ENCODE measurements at regions not wholly inside any gene's neighbourhood (a gene's known extent, or its start where the extent isn't known, plus 50 kb on each side); places are given as distances from the start of the nearest gene placed in this dataset.
A peak's percentile ranks its signal among the peaks of the same experiment; 100 is the strongest.

GRCh38 chr13:109913936-109914510, 127.6 kb upstream of the IRS2 start:
- ATAC-seq (ENCODE audit: poor library complexity) (no peak), DNase-seq (no peak)
- intact Hi-C loops (cut with DNase I), result no loop called here

- intact Hi-C loops (cut with DNase I), result no loop called here
- ATAC-seq (ENCODE audit: poor library complexity) (no peak), DNase-seq (no peak)
These were observed 126.8 kb upstream of the IRS2 start for GRCh38 chr13:109913186-109913585.

DNA sequence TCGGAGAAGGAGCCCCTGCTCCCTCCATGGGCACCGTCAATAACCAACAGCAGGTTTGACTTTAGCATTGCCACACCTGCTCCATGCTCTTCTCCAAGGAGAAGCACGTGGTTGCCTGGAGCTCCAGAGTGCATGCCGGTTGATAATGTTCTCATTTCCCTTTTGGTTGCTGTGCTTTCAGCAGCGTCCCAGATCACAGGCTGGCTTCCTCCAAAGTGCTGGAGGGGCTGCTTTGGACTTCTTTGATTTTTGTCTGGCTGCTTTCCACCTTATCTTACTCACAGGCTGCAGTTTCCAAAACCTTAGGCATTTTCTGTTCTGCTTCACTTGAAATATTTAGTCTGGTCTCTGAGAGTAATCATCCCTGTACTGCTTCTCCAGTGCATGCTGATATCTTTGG, 123.8 kb upstream of the IRS2 start:
- intact Hi-C loops (cut with DNase I), result no loop called here
- DNase-seq (no peak), ATAC-seq (ENCODE audit: poor library complexity) (no peak)

DNA sequence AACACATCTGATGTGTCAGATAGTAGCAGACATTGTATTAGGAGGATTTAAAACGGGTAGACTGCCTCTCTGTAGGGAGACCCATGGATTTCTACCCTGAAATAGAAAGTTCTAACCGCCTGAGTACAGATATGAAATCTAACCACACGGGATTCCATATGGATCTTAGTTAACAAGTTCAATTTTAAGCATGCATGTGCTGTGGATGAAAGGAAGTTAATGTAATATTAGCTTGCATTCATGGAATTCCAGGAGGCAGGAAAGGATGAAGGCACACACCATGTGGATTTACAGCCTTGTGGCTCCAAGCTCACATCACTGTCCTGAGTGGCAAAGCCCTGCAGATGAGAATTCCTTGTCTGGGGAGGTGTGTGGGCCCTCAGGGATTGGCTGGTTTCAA, 120.6 kb upstream of the IRS2 start:
- ATAC-seq (ENCODE audit: poor library complexity) (no peak), DNase-seq (no peak)
- intact Hi-C loops (cut with DNase I), result no loop called here

DNA sequence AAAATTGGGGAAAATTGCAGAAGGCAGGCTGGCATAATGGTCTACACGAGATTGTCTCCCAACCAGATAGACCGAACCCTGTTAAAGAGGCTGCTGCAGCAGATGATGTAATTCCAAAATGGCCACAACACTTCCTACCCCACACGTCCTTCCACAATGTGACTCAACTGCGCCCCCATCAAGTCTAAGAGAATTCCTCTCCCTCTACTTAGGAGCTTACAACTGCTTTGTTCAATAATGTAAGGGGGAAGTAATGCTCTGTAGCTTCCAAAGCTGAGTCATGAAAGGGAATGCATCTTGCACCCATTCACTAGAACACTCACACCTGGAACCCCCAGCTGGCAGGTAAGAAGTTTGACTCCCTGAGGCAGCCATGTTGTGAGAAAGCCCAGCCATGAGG, 117.8 kb upstream of the IRS2 start:
- no peak for DNase-seq
- intact Hi-C loops (cut with DNase I), result no loop called here
- ATAC-seq (ENCODE audit: poor library complexity), result no peak

DNA sequence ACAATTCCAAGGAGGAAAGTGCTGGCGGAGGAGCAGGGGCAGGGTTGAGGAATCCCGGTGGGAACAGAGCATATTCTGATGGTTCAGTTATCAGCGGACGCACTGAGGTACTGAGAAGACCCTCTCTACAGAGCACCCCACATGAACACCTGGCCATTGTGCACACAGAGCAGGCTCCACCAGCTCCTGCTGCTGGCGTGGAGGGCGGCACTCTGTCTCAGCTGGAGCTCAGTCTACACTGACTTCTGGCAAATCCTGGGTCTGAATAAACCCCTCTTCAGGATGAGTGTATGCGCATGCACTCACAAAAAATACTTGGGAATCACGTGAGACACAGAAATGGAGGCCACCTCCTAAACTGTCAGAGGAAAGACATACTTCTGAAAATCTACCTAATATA, 114.4 kb upstream of the IRS2 start:
- DNase-seq (no peak), ATAC-seq (ENCODE audit: poor library complexity) (peak; percentile 31)
- intact Hi-C loops (cut with DNase I), result no loop called here

DNA sequence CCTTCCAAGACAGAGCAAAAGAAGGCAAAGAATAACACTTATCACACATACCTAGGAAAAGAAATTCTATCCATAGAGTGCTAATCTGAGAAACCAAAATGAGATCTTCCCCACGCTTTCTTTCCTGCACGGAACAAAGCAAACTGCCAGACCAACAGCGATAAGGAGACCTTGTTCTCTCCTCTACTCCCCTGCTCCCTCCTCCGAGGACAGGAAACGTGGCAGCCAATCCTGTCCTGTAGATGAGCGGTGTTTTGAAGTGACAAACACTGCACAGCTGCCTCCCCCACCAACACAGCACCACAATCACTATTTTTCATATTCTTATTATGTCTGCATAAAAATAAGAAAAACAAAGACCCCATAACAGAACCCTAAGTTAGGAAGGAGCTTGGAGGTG, 113.9 kb upstream of the IRS2 start:
- DNase-seq (no peak), ATAC-seq (ENCODE audit: poor library complexity) (peak; percentile 81)
- intact Hi-C loops (cut with DNase I), result no loop called here

DNA sequence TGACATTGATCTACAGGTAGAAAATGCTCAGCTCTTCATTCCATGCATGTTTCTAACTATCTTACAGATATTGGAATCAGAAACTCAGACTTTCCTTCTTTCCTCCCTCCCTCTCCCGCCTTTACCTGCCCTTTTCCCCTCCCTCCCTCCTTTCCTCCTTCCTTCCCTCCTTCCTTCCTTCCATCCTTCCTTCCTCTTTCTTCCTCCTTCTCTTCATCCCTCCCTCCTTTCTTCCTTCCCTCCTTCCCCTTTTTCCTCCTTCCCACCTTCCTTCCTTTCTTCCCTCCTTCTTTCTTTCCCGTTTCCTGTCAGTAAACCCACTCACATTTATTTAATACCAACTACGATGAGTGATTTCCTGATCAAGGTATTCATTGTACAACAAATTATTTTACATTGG, 113.4 kb upstream of the IRS2 start:
- DNase-seq, result no peak
- intact Hi-C loops (cut with DNase I), result no loop called here
- ATAC-seq (ENCODE audit: poor library complexity), result no peak

GRCh38 chr13:109899316-109899715, 112.9 kb upstream of the IRS2 start:
- ATAC-seq (ENCODE audit: poor library complexity) (no peak), DNase-seq (no peak)
- intact Hi-C loops (cut with DNase I), result no loop called here

DNA sequence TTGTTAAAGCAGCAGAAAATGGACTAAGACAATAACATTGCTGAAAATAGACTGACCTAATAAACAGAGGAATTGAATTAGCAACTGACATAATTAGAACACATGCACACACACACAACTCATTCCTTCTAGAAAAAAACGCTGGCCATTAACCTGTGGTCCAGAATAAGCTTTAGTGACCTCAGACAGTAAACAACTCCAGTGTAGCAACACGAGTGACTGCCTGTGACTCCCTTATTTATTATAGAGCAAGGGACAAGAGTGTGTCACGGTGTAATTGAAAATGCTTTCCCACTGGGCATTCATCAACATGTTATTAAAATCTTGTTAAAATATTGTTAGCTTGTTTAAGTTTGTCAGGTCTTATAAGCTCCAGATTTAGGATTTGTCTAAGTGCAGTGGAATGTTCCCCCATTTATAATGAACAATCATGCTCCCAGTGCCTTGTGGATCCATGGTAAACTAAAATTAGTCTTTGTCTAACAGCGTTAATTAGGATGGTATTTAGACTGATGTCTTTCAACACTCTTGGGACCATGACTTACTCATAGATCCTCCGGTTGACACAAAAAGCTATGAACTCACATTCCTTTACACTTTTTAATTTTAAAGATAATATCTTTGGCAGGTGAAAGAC, 111.7 kb upstream of the IRS2 start:
- no peak for DNase-seq
- intact Hi-C loops (cut with DNase I), result no loop called here
- ATAC-seq (ENCODE audit: poor library complexity), result no peak

GRCh38 chr13:109892101-109892500, 105.7 kb upstream of the IRS2 start:
- intact Hi-C loops (cut with DNase I), result no loop called here
- no peak for ATAC-seq (ENCODE audit: poor library complexity)
- no peak for DNase-seq

- no peak for DNase-seq
- no peak for ATAC-seq (ENCODE audit: poor library complexity)
- intact Hi-C loops (cut with DNase I), result no loop called here
These were observed 98.9 kb upstream of the IRS2 start for GRCh38 chr13:109885235-109885634.

DNA sequence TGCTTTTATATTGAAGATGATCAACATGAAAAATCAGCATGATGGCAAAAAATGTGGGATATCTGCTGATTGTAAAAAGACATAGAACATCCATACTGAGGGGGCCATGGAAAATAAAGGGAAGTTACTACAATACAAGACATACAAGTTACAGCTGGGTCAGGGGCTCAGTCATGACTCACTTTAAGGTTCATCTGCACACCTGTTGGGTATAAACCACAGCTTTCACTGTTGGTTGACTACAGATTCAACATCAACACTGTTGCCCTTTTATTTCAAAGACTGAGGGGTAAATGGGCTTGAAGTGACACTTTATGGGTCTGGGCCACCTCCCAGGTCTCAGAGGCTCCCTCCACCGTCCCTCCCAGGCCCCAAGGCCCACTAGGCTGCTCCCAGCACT, 98.1 kb upstream of the IRS2 start:
- ATAC-seq (ENCODE audit: poor library complexity), result no peak
- intact Hi-C loops (cut with DNase I), result no loop called here
- DNase-seq, result no peak

DNA sequence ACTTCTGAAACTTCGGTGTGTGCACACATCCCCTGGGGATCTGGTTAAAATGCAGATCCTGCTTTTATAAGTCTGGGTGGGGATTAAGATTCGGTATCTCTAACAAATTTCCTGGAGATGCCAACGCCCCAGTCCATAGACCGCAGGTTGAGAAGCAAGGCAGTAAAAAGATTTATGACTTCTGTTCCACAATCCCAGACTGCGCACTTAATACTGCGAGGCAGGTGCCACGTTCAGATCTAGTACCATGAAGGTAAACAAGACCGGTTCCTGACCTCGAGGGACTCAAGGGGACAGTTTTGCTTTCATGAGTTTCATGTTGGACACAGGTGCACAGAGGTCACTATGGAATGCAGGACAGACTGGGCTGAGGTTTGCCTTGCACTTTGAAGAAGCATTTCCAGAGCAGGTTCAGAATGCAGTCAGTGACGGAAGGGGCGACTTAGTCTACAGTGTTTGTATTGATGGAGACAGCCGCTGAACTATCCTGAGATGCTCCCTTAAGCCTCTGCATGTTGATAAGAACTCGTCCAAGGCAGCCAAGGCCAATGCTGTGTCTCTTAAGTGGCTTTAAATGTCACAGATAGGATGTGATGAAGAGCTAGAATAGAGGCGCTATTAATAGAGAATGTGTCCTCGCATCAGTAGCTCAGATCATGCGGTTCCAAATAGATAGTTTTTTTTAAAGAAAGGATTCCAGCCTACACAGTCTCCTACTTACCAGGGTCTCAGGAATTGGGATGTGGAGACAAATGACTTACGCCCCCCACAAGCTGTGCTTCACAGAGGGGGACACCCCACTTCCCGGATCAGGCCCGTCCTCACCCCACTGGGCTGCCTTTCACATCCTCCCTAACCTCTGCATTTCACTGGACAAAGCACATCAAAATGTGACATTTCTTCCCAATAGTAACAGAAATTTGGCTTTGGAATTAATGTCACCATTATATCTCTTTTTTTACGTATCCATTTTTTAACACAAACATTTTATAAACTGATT, 97.1 kb upstream of the IRS2 start:
- intact Hi-C loops (cut with DNase I), result no loop called here
- ATAC-seq (ENCODE audit: poor library complexity), result peak; percentile 93
- DNase-seq, result no peak

GRCh38 chr13:109881961-109882558, 95.7 kb upstream of the IRS2 start:
- DNase-seq, result no peak
- ATAC-seq (ENCODE audit: poor library complexity), result no peak
- intact Hi-C loops (cut with DNase I), result no loop called here

DNA sequence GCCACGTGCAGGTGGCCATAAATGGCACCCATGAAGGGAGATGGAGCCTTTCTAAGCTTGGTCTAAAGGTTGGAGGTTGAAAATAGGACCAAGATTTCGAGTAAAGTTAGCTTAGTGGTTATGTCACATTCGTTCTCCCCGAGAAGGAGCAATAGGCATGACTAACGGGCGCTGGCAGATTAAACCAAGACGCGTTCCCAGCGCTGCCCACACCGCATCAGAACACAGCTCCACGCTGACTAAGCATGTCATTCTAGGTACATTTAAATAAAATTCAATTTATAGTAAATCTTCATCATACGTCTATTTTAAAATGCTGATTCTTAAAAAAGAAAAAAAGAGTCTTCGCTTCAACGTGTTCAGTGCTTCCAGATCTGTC, 95.0 kb upstream of the IRS2 start:
- intact Hi-C loops (cut with DNase I), result no loop called here
- no peak for ATAC-seq (ENCODE audit: poor library complexity)
- no peak for DNase-seq

- ATAC-seq (ENCODE audit: poor library complexity), result no peak
- intact Hi-C loops (cut with DNase I), result no loop called here
- DNase-seq, result no peak
These were observed 94.3 kb upstream of the IRS2 start for GRCh38 chr13:109880371-109881346.

DNA sequence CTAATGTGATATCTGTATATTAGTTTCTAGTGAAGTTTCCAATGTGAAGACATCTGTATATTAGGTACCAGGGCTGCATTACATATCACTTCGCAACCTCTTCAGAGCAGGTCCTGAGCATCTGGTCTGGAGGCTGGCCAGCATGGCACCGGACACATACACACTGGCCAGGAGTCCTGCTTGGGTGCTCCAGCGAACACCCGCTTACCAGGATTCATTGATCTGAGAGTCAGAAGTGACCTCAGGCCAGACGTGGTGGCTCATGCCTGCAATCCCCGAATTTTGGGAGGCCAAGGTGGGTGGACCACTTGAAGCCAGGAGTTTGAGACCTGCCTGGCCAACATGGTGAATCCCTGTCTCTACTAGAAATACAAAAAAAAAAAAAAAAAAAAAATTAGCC, 93.0 kb upstream of the IRS2 start:
- DNase-seq (no peak), ATAC-seq (ENCODE audit: poor library complexity) (no peak)
- intact Hi-C loops (cut with DNase I), result no loop called here

GRCh38 chr13:109877809-109878208, 91.4 kb upstream of the IRS2 start:
- intact Hi-C loops (cut with DNase I), result no loop called here
- ATAC-seq (ENCODE audit: poor library complexity) (no peak), DNase-seq (no peak)
